ENCODE measurements at regions not wholly inside any gene's neighbourhood (a gene's known extent, or its start where the extent isn't known, plus 50 kb on each side); places are given as distances from the start of the nearest gene placed in this dataset.

DNA sequence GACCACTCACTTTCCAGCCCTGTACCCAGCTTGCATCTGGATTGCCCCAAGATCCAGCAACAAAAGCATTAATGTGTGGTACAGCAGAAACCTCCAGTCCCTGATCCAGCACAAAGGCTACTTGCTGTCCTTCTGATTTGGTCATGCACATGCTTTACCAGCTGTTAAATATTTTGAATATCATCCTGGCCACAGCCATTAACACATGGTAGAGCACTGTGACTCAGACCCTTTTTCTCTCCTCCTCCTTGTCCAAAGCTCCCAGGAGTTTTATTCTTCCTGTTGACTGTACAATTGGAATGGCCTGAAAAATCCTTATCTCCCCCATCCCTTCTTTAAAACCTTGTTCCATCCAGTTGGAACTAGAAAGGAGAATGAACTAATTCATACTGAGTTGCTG, 419.7 kb upstream of the TNP1 start:
- DNase-seq (ENCODE audit: extremely low spot score): no peak
- CTCF ChIA-PET: no interaction called here
- POLR2A ChIA-PET: no interaction called here
- TF ChIP-seq, protein P1, sequence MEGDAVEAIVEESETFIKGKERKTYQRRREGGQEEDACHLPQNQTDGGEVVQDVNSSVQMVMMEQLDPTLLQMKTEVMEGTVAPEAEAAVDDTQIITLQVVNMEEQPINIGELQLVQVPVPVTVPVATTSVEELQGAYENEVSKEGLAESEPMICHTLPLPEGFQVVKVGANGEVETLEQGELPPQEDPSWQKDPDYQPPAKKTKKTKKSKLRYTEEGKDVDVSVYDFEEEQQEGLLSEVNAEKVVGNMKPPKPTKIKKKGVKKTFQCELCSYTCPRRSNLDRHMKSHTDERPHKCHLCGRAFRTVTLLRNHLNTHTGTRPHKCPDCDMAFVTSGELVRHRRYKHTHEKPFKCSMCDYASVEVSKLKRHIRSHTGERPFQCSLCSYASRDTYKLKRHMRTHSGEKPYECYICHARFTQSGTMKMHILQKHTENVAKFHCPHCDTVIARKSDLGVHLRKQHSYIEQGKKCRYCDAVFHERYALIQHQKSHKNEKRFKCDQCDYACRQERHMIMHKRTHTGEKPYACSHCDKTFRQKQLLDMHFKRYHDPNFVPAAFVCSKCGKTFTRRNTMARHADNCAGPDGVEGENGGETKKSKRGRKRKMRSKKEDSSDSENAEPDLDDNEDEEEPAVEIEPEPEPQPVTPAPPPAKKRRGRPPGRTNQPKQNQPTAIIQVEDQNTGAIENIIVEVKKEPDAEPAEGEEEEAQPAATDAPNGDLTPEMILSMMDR (IDR thresholded peaks at IDR 0.05; ENCODE audit: control extremely low read depth, extremely low read depth, low read depth, missing control alignments): no peak

- POLR2A ChIA-PET: no interaction called here
These were observed 419.3 kb upstream of the TNP1 start for GRCh38 chr2:217279140-217279539.

GRCh38 chr2:217277646-217278398, 418.0 kb upstream of the TNP1 start:
- CTCF ChIA-PET: no interaction called here
- no peak for DNase-seq (ENCODE audit: extremely low spot score)
- POLR2A ChIA-PET: no interaction called here
- TF ChIP-seq, protein P1 (IDR thresholded peaks at IDR 0.05; ENCODE audit: control extremely low read depth, extremely low read depth, low read depth, missing control alignments): no peak

More at GRCh38 chr2:217279140-217279539, 419.3 kb upstream of the TNP1 start:
- TF ChIP-seq, protein P1 (IDR thresholded peaks at IDR 0.05; ENCODE audit: control extremely low read depth, extremely low read depth, low read depth, missing control alignments): no peak
- CTCF ChIA-PET: no interaction called here
- DNase-seq (ENCODE audit: extremely low spot score): no peak

GRCh38 chr2:217276433-217276832, 416.6 kb upstream of the TNP1 start:
- TF ChIP-seq, protein P1 (IDR thresholded peaks at IDR 0.05; ENCODE audit: control extremely low read depth, extremely low read depth, low read depth, missing control alignments): no peak
- DNase-seq (ENCODE audit: extremely low spot score): no peak
- ChIA-PET CTCF (no interaction called here), POLR2A (no interaction called here)

DNA sequence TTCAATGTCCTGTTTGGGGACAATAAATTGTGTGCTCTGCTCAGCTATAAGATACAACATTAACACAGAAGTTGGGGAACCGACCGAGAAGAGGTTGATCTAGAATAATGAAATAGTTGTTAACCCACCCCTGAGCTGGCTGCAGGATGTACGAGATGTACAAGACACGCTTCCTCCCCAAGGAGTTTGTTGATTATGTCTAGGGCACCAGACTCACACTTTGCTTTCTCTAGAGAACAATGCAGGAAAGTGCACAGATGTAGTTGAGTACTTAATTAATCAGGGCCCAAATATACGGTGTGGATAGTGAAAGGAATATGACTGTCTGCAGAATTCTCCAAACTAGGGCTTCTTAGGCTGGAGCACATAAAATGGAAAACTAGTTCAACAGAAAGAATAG, 415.2 kb upstream of the TNP1 start:
- no peak for DNase-seq (ENCODE audit: extremely low spot score)
- TF ChIP-seq, protein P1 (IDR thresholded peaks at IDR 0.05; ENCODE audit: control extremely low read depth, extremely low read depth, low read depth, missing control alignments): no peak
- ChIA-PET POLR2A (no interaction called here), CTCF (interaction anchor here (0.9 kb wide), 2 partner anchors 10 to 13 kb away, joined by 4 read pairs; no protein-coding TSS in a partner anchor)

DNA sequence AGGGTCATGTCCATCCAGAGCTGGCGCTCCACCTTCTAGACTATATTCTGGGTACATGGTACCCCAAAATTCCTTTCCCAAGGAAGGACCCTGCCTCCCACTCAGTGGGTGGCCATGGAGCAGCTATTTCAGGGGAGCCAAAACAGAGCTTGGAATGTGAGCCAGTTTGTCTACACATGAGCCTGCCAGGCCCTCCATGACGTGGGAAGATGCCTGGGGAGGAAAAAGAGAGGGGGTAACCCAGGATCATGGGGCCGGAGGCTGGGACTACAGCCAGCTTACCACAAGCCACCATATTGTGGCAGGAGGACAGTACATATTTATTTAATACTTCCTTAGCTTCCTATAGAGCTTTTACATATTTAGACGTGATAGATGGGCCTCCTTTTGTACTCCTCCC, 414.7 kb upstream of the TNP1 start:
- CTCF ChIA-PET: interaction anchor here (0.9 kb wide), 2 partner anchors 11 to 12 kb away, joined by 4 read pairs; no protein-coding TSS in a partner anchor
- TF ChIP-seq, protein P1 (IDR thresholded peaks at IDR 0.05; ENCODE audit: control extremely low read depth, extremely low read depth, low read depth, missing control alignments): no peak
- DNase-seq (ENCODE audit: extremely low spot score): no peak
- POLR2A ChIA-PET: no interaction called here

Data from GM10248 (cell line).